ENCODE measurements at regions not wholly inside any gene's neighbourhood (a gene's known extent, or its start where the extent isn't known, plus 50 kb on each side); places are given as distances from the start of the nearest gene placed in this dataset.

GRCh38 chr13:81140675-81141074 is 799.7 kb upstream of the SPRY2 start:
- Histone ChIP-seq H3K4me3 (ENCODE audit: severe bottlenecking) (no peak overlapping the region), H3K27ac (ENCODE audit: poor library complexity, severe bottlenecking) (no peak overlapping the region), H3K9me3 (ENCODE audit: severe bottlenecking) (no peaks in the 10 kb centered on the region), H3K4me1 (ENCODE audit: insufficient read depth, poor library complexity, severe bottlenecking) (no peaks in the 10 kb centered on the region), H3K27me3 (ENCODE audit: insufficient read depth, poor library complexity, severe bottlenecking) (no peaks in the 10 kb centered on the region), H3K36me3 (ENCODE audit: low read depth) (no peaks in the 10 kb centered on the region)
- no peak for DNase-seq (ENCODE audit: low spot score)
- no peak for ATAC-seq (ENCODE audit: low read depth)
- no peak for TF ChIP-seq CTCF (IDR thresholded peaks at IDR 0.05; ENCODE audit: poor library complexity, severe bottlenecking)

- H3K4me1 ChIP-seq (ENCODE audit: insufficient read depth, poor library complexity, severe bottlenecking): no peaks in the 10 kb centered on the region
- no peaks in the 10 kb centered on the region for H3K36me3 ChIP-seq (ENCODE audit: low read depth)
- no peak overlapping the region for H3K4me3 ChIP-seq (ENCODE audit: severe bottlenecking)
- H3K27me3 ChIP-seq (ENCODE audit: insufficient read depth, poor library complexity, severe bottlenecking): no peaks in the 10 kb centered on the region
- ATAC-seq (ENCODE audit: low read depth) (no peak), DNase-seq (ENCODE audit: low spot score) (no peak)
- no peaks in the 10 kb centered on the region for H3K9me3 ChIP-seq (ENCODE audit: severe bottlenecking)
- no peak overlapping the region for H3K27ac ChIP-seq (ENCODE audit: poor library complexity, severe bottlenecking)
- no peak for TF ChIP-seq CTCF (IDR thresholded peaks at IDR 0.05; ENCODE audit: poor library complexity, severe bottlenecking)
These were observed 799.1 kb upstream of the SPRY2 start for GRCh38 chr13:81139987-81140386.

GRCh38 chr13:81138353-81138980 is 797.5 kb upstream of the SPRY2 start:
- Histone ChIP-seq H3K27ac (ENCODE audit: poor library complexity, severe bottlenecking) (no peak overlapping the region), H3K4me1 (ENCODE audit: insufficient read depth, poor library complexity, severe bottlenecking) (peaks cover 1% of the 10 kb centered on the region), H3K36me3 (ENCODE audit: low read depth) (no peaks in the 10 kb centered on the region), H3K27me3 (ENCODE audit: insufficient read depth, poor library complexity, severe bottlenecking) (no peaks in the 10 kb centered on the region), H3K4me3 (ENCODE audit: severe bottlenecking) (no peak overlapping the region), H3K9me3 (ENCODE audit: severe bottlenecking) (no peaks in the 10 kb centered on the region)
- TF ChIP-seq CTCF (IDR thresholded peaks at IDR 0.05; ENCODE audit: poor library complexity, severe bottlenecking): no peak
- DNase-seq (ENCODE audit: low spot score): no peak
- no peak for ATAC-seq (ENCODE audit: low read depth)

- DNase-seq (ENCODE audit: low spot score): no peak
- Histone ChIP-seq H3K36me3 (ENCODE audit: low read depth) (no peaks in the 10 kb centered on the region), H3K4me3 (ENCODE audit: severe bottlenecking) (no peak overlapping the region), H3K9me3 (ENCODE audit: severe bottlenecking) (no peaks in the 10 kb centered on the region), H3K27me3 (ENCODE audit: insufficient read depth, poor library complexity, severe bottlenecking) (no peaks in the 10 kb centered on the region), H3K4me1 (ENCODE audit: insufficient read depth, poor library complexity, severe bottlenecking) (peaks cover 8% of the 10 kb centered on the region), H3K27ac (ENCODE audit: poor library complexity, severe bottlenecking) (peak overlapping the region; percentile 27)
- no peak for TF ChIP-seq CTCF (IDR thresholded peaks at IDR 0.05; ENCODE audit: poor library complexity, severe bottlenecking)
- ATAC-seq (ENCODE audit: low read depth): peak; percentile 84
These were observed 792.1 kb upstream of the SPRY2 start for GRCh38 chr13:81133066-81133465.

GRCh38 chr13:81117416-81117815 is 776.5 kb upstream of the SPRY2 start:
- no peak for TF ChIP-seq CTCF (IDR thresholded peaks at IDR 0.05; ENCODE audit: poor library complexity, severe bottlenecking)
- Histone ChIP-seq H3K27ac (ENCODE audit: poor library complexity, severe bottlenecking) (no peak overlapping the region), H3K9me3 (ENCODE audit: severe bottlenecking) (no peaks in the 10 kb centered on the region), H3K4me1 (ENCODE audit: insufficient read depth, poor library complexity, severe bottlenecking) (no peaks in the 10 kb centered on the region), H3K36me3 (ENCODE audit: low read depth) (no peaks in the 10 kb centered on the region), H3K27me3 (ENCODE audit: insufficient read depth, poor library complexity, severe bottlenecking) (no peaks in the 10 kb centered on the region), H3K4me3 (ENCODE audit: severe bottlenecking) (no peak overlapping the region)
- DNase-seq (ENCODE audit: low spot score) (no peak), ATAC-seq (ENCODE audit: low read depth) (no peak)
